HG02798 (cell line): ENCODE measurements at regions not wholly inside any gene's neighbourhood (a gene's known extent, or its start where the extent isn't known, plus 50 kb on each side); places are given as distances from the start of the nearest gene placed in this dataset.

Experiments used
- ATAC-seq: cut with Tn5 transposase; IDR thresholded peaks from one replicate; pipeline ENCODE4 v1.9.1; 2021; ENCODE audit warnings: mild to moderate bottlenecking; ENCODE audit not compliant: unreplicated experiment, poor library complexity

DNA sequence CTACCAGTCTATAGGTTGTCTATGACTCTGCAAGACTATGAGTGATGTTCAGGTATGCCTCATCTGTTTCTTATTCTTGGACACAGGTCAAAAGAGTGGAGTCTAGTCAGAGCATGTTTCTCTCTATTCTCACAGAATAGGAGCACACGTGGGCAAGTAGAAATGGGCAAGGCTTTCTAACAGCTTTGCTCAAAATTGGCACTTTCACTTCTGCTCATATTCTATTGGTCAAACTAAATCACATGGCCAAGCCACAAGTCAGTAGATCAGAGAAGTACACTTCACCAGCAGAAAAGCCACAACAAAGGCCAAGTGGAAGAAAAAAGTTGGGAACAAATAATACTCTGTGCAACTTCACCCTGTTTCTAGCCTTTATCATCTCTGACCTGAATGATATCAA, 354.5 kb upstream of the SYNCRIP start:
- ATAC-seq = peak; percentile 80

DNA sequence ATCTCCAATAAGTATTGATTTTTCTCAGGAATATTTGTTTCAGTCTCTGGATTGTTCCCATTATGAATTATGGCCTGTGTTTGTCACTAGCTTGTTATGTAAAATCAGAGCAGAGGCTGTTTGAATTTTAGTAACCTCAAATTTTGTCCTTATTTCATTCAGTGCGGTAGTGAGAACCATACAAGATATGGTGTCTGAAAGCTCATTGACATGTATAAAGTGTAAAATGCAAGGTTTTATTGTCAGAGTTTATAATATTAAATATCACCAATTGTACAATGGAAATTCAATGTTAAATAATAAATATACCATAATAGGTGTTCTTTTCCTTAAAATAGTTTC, 353.3 kb upstream of the SYNCRIP start:
- ATAC-seq = no peak

DNA sequence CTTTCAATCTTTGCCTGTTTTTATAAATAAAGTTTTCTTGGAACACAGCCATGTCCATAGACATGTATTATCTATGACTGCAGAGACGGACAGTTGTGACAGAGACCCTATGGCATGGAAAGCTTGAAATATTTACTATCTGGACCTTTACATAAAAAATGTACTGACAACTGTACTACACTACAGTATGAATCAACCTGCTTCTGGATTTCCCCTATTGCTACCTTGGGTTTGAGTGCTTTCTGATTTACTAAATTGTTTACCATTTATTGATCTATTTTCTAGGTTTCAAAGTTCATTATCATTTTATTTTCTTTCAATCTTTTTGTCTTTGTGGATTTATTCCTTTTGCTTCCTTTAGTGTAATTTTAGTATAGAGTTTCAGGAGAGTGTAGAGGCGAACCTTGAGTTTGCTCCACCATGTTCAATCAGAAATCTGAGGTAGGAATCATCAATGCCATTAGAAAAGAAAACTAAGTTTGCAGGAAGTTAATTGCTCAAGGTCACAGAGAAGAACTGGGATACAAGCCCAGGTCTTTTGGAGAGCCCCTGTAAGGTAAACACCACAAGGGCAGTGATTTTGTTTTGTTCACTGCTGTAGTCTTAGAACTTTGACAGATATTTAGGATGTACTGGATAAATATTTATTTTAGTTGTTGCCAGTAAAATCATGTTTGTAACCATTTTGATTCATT, 352.8 kb upstream of the SYNCRIP start:
- ATAC-seq = no peak

DNA sequence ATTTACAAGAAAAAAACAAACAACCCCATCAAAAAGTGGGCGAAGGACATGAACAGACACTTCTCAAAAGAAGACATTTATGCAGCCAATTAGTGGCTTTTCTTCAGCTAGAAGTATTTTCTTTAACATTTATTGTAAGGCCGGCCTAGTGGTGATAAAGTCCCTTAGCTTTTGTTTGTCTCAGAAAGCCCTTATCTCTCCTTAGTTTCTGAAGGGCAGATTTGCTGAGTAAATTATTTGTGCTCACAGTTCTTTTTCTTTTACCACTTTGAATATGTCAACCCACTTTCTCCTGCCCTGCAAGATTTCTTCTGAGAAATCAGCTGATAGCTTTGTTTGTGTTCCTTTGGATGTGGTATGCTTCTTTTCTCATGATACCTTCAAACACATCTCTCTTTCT, 344.0 kb upstream of the SYNCRIP start:
- ATAC-seq = no peak

DNA sequence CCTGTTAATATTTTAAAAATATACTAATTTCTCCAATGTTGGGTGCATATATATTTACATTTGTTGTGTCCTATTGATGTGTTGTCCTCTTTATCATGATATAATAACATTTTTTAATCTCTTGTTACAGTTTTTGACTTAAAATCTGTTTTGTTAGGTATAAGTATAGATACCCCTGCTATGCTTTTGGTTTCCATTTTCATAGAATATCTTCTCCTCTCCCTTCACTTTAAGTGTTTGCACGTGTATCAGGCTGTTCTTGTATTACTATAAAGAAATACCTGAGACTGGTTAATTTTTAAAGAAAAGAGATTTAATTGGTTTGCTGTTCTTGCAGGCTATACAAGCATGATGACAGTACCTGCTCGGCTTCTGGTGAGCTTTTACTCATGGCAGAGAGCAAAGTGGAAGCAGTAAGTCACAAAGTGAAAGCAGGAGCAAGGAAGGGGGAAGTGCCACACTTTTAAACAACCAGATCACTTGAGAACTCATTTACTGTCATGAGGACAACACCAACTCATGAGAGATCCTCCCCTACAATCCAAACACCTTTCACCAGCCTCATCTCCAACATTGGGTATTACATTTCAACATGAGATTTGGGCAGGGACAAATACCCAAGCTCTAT, 340.5 kb upstream of the SYNCRIP start:
- ATAC-seq = peak; percentile 79

DNA sequence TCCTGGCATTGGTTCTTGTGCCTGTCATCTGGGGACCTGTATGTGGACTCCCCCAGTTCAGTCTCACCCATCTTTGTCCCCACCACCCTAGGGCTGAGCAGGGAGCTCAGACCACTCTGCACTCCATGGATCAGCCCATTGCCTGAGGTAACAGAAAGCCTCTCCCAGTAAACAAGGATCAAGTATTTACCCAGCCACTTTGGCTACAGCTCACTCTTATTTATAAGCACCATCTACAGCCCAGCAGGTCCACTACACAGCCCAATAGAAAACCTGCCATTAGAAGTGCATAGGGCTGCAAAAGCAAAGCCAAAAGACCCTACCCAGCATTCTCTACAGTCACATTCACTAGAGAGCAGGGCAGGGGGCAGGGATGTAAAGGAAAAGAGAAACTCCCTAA, 335.0 kb upstream of the SYNCRIP start:
- ATAC-seq = no peak

DNA sequence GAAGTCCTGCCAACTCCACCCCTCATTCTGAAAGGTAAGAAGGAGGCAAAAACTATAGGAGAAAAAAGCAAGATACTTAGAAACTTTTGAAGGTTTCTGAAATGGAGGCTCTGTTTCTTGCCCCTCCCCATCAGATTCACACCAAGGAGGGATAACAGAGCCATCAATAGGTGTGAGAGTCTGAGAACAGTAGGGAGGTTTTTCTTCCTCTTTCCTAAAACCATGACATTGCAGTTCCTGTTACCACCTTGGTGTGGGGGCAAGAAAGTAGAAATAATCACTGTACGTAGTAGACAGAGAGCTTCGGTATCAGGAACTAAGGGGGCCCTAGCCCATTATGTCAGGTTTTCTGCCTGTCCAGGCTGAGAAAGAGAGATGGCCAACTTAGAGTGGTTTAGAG, 333.3 kb upstream of the SYNCRIP start:
- ATAC-seq = peak; percentile 81

DNA sequence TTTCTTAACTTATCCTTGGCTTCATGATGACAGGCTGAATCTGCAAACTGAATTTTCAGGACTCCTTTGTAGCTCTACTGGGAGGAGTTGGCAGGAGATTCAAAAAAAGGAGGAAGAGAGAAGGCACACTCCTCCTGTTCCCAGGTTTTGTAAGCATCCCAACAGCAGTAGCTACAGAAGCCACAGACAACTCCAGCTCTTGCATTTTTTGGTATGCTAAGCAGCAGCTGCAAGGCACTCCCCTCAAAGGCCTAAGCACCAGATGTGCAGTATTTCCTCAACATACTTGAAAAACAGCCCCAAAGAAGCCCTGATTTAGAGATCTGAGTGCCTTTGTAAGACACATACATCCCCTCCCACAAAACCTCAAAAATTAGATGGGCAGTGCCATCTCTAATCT, 328.6 kb upstream of the SYNCRIP start:
- no peak for ATAC-seq

DNA sequence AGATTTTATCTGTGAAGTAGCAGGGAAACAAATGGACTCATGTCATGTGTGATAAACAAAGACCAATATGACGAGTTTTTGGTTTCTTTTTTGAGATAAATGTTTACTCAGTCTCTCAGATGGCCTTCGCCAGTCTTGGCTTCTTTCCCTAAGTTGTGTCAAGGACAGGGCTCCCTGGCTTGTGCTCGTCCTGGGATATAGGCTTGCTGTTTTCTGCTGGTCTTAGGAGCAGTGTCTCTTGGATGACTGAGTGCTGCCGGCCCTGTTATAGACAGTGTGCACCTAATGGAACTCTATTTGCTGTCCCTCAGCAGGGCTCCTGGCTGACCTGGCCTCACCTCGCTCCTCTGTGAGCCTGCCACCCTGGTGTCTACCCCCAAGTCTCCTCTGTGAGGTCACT, 324.1 kb upstream of the SYNCRIP start:
- ATAC-seq = no peak

DNA sequence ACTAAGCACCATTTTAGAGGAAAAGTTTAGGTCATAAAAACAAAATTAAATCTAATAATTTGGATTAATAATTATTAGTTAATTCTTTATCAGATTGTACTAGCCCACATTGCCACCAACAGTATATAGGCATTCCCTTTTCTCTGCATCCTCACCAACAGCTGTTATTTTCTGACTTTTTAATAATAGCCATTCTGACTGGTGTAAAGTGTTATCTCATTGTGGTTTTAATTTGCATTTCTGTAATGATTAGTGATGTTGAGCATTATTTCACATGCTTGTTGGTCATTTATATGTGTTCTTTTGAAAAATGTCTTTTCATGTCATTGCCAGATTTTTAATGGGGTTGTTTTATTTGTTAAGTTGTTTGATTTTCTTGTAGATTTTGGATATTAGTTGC, 319.1 kb upstream of the SYNCRIP start:
- ATAC-seq = no peak

DNA sequence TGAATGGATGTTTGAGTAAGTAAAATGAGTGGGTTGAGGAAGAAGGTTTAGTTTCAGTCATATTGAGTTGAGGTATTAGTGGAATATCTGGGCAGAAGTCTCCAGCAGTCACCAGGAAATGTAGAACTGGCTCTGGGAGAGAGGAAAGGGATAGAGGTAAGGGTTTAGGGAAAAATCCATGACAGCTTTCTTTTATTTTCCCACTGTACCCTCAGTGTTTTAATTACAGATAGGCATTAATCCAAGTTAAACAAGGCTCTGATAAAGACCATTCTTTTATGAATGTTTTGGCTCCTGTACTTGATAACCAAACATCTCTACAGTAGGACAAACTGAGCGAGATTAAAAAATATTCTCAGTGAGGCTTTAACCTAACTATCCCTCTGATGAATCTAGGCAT, 318.4 kb upstream of the SYNCRIP start:
- no peak for ATAC-seq

DNA sequence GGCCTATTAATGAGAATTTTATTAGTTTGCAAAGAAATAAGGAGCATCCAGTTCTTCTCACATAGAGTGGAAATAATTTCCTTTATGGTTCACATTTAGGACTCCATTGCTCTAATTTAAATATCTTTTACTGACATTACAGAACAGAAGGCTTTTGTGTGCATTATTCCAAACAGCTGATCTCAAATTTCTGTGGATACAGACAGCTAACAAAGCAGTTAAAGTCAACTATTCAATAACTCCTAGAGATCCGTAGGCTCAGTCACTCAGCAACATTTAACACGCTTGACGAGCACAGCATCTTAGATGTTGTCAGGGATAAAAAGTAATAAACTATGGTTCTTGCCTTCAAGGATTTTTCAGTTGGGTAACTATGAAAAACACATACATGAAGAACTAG, 305.8 kb upstream of the SYNCRIP start:
- ATAC-seq = no peak

DNA sequence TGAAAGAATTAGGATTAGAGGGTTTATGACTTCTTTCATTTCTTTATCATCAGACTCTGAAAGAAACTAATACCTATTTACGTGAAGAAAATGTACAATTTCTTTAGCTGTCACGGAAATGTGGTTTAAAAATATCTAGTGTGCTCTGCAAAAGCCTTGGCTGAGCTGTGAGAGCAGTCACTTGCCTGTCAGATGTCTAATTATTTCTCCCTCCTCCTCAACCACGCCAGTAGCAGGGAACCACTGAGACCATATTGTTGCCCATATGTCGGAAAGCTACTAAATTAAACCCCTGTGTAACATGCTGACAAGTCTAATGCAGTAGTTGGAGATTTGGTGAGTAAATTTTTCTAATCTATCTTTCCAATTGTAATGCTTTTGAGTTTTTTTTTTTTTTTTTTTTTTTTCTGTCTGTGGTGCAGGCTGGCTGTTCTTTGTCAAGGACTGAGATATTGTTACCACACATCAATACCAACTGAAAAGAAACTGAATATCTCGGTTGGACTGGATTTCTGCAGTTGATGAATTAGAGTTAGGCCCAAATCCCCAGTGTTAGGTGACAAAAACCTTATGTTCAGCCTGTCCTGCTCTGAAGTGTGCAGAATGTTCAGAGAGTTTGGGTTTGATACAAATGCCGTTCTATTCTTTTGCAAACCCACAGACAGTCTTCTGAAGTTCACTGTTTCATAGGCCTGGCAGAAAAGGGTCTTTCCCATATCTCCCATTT, 302.9 kb upstream of the SYNCRIP start:
- ATAC-seq = no peak

DNA sequence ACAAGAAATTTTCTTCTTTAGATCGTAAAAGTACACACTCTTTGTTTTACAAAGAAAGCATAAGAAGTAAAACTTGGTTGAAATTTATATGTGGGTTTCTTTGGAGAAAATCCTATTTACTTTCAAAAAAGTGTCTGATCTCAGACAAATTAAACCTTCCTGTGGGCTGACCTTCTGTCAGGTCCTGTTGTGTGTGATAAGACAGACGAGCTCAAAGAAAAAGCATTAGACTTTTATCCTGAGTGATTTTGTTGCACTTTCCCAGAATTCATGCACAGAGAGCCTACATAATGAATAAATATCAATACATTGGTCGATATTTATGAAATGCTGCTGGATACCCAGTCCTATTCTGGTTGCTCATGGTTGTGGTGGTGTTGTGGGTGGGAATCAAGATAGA, 302.1 kb upstream of the SYNCRIP start:
- ATAC-seq = no peak

DNA sequence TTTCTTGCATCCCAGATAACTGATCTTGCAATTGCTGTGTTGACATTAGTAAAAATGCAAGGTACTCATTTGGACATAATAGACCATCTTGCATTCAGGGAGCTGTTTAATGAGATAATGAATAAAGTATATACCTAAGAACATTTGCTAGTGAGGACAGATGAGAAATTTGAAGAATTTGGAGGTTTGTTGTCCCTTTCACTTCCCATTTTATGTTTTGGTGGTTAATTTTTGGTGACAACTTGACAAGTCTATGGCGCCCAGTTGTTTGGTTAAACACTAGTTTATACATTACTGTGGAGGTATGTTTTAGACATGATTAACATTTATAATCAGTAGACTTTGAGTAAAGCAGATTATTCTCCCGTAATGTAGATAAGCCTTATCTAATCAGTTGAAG, 300.2 kb upstream of the SYNCRIP start:
- no peak for ATAC-seq

DNA sequence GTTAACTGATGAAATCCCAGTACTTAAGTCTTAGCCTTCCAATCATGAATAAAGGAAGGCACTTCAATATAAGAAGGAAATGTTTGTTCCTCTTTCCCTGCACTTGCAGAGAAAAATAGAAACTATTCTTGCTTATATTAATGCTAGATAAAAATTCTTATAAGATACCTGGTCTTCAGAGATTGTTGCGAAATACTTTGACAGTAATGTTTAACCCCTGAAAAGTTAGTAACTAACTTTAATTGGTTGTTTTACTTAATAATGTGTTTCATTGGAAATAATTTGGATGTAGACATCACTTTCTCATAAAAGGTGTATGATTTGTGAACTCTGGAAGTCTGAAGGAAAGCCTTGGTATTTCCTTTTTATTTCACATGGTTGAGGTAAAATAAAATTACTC, 294.2 kb upstream of the SYNCRIP start:
- no peak for ATAC-seq

DNA sequence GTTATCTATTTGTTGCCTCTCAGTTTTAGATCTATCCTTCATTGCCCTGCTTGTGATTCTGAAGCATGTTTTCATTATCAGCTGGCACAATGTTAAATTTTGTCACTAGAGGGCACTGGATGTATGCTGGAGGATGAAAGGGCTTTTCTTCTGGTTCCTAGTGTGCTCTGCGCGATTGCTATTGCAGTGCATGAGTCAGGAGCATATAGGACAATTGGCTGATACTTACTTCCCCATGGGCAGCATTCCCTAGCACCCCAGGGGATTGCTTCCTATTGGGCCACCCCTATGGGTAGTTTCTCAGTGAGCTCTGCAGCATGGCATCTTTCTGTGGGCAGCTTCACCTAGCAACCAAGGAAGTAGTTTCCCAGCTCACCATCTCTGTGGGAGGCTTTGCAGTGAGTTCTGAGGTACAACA, 280.3 kb upstream of the SYNCRIP start:
- peak; percentile 93 for ATAC-seq

DNA sequence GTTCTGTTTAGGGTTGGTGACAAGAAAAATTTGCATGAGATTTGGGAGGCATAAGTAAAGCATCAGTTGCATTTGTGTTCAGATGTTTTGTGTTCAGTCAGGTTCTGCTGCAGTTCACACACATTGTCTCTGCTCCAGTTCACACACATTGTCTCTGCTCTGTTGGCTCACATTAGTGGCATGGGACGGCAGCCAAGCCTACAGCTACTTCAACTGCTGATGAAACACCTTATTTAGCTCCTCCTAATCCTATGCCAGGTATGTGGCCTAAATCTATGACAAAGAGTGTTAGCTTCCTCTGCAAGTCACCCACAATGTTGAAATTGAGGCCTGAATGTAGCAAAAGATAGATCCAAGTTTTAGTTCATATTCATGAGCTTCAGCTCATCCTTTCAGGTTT, 278.1 kb upstream of the SYNCRIP start:
- no peak for ATAC-seq

DNA sequence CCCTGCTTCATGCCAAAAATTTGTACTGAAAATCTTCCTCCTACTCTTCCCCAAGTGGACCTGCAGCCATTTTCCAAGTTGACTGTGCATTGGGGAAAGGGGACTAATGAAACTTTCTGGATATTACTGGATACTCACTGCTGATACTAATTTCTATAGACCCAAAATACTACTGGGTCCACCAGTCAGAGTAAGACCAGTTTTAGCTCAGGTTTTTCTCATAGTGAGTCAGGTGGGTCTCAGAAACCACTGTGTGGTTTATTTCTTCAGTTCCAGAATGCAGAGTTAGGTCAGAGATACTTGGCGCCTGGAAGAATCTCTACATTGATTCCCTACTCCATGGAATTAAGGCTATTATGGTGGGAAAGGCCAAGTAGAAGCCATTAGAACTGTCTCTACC, 274.8 kb upstream of the SYNCRIP start:
- ATAC-seq = no peak

DNA sequence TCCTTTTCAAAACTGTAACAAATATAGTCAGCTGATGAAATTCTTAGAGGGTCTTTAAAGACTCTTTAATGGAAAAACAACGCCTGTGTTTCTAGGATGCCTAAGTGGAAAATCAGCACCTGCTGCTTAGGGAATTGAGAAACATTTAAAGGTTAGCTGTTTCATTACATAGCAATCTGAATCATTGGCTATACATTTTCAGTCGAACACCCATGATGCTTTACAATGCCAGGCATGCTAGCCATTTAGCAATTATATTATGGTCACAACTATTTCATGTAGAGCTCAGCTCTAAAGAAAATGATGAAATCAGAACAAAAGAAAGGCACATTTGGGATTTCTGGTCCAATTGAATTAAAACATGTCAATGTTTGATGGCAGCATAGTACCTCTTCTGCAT, 270.3 kb upstream of the SYNCRIP start:
- no peak for ATAC-seq

DNA sequence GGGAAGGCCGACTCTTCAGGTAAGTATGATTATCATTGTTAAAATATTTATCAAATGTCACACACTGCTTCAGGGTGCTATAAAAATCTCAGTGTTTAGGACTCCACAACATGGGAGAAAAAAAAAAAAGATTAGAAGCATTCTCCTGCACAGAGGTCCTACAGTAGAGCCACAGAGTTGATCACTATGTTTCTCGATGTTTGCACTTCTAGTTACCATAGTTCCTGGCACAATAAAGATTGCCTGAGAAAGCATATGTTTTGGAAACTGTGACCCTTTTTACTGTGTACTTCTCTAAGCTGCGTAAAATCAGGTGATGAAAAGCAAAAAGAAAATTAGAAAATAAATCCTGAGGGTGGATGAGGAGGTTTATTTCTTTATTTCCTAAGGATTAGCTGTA, 269.9 kb upstream of the SYNCRIP start:
- no peak for ATAC-seq

DNA sequence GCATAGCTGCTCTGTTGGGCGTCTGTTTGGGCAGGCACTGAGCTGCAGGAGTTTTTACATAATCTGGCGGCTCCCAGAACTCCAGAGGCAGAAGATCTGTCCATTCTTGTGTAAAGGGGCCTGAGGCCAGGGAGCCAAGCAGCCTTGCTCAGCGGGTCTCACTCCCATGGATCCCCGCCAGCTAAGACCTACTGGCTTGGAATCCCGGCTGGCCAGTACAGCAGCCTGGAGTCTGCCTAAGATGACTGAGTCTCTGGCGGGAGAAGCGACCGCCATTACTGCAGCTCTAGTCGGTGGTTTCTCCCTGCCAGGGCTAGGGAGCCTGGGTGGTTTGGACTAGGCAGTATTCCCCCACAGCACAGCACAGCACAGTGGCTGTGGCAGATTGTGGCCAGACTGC, 268.4 kb upstream of the SYNCRIP start:
- ATAC-seq = no peak
